Embryonic facial prominence (tissue), 1 donor: ENCODE measurements at regions not wholly inside any gene's neighbourhood (a gene's known extent, or its start where the extent isn't known, plus 50 kb on each side); places are given as distances from the start of the nearest gene placed in this dataset.
"Not testable (repeated sequence)": the region's sequence is repeated elsewhere in the genome, so short reads cannot be mapped to it uniquely, and the experiment has no call there.

Source experiments
- DNase-seq: peaks from one replicate; pipeline ENCODE4 v3.0.0-alpha.2; 2016; ENCODE audit errors: extremely low spot score

GRCh38 chr5:32931438-32931837, 220.3 kb downstream of the NPR3 start:
- DNase-seq, result not testable (repeated sequence)

- no peak for DNase-seq
Observed at GRCh38 chr5:32932241-32932935, 221.3 kb downstream of the NPR3 start.

- no peak for DNase-seq
Observed at GRCh38 chr5:32933692-32934091, 222.6 kb downstream of the NPR3 start.

GRCh38 chr5:32934529-32934928, 223.4 kb downstream of the NPR3 start:
- DNase-seq, result no peak

GRCh38 chr5:32935283-32935682, 224.2 kb downstream of the NPR3 start:
- DNase-seq, result no peak

- no peak for DNase-seq
Observed at GRCh38 chr5:32936329-32936728, 225.2 kb downstream of the NPR3 start.

- no peak for DNase-seq
Observed at GRCh38 chr5:32942225-32942989, 231.3 kb downstream of the NPR3 start.

GRCh38 chr5:32949286-32949970, 238.3 kb downstream of the NPR3 start:
- DNase-seq, result no peak

- DNase-seq, result no peak
Observed at GRCh38 chr5:32951003-32951402, 239.9 kb downstream of the NPR3 start.

- DNase-seq, result no peak
Observed at GRCh38 chr5:32951878-32952277, 240.8 kb downstream of the NPR3 start.

GRCh38 chr5:32952421-32952820, 241.3 kb downstream of the NPR3 start:
- DNase-seq, result not testable (repeated sequence)

- DNase-seq, result no peak
Observed at GRCh38 chr5:32953694-32954093, 242.6 kb downstream of the NPR3 start.

- no peak for DNase-seq
Observed at GRCh38 chr5:32955814-32956213, 244.7 kb downstream of the NPR3 start.

- DNase-seq, result no peak
Observed at GRCh38 chr5:32960340-32961058, 249.4 kb downstream of the NPR3 start.

GRCh38 chr5:32961059-32961415, 249.9 kb downstream of the NPR3 start:
- DNase-seq, result no peak

GRCh38 chr5:32964261-32964660, 253.1 kb downstream of the NPR3 start:
- DNase-seq, result no peak

- no peak for DNase-seq
Observed at GRCh38 chr5:32973646-32974045, 262.5 kb downstream of the NPR3 start.

GRCh38 chr5:32975656-32976375, 264.7 kb downstream of the NPR3 start:
- DNase-seq, result no peak

GRCh38 chr5:32981061-32981460, 269.9 kb downstream of the NPR3 start:
- DNase-seq, result no peak

GRCh38 chr5:32984851-32985610, 273.9 kb downstream of the NPR3 start:
- no peak for DNase-seq

- no peak for DNase-seq
Observed at GRCh38 chr5:32989815-32990214, 278.7 kb downstream of the NPR3 start.
